NB4 (cell line): ENCODE measurements at regions not wholly inside any gene's neighbourhood (a gene's known extent, or its start where the extent isn't known, plus 50 kb on each side); places are given as distances from the start of the nearest gene placed in this dataset.
"Not testable (repeated sequence)": the region's sequence is repeated elsewhere in the genome, so short reads cannot be mapped to it uniquely, and the experiment has no call there.

Experiments used
- DNase-seq: peaks from one replicate; pipeline ENCODE4 v3.0.0; 2010; ENCODE audit warnings: low read depth
- H3K4me3 ChIP-seq: one replicate; pipeline ENCODE4 v1.5.1; 2011; ENCODE audit warnings: mild to moderate bottlenecking, low read depth, low read length, moderate library complexity

- not testable (repeated sequence) for DNase-seq, H3K4me3 ChIP-seq
Measured at GRCh38 chr5:176018598-176018997, 50.5 kb upstream of the THOC3 start.

- not testable (repeated sequence) for H3K4me3 ChIP-seq, DNase-seq
Measured at GRCh38 chr5:176020852-176021251, 52.7 kb upstream of the THOC3 start.

- DNase-seq, H3K4me3 ChIP-seq: not testable (repeated sequence)
Measured at GRCh38 chr5:176023535-176023934, 55.4 kb upstream of the THOC3 start.

GRCh38 chr5:176029445-176029844 lies 61.3 kb upstream of the THOC3 start:
- not testable (repeated sequence) for DNase-seq, H3K4me3 ChIP-seq

GRCh38 chr5:176030361-176031117 lies 62.4 kb upstream of the THOC3 start:
- not testable (repeated sequence) for DNase-seq, H3K4me3 ChIP-seq

- not testable (repeated sequence) for H3K4me3 ChIP-seq, DNase-seq
Measured at GRCh38 chr5:176031118-176031510, 63.0 kb upstream of the THOC3 start.

GRCh38 chr5:176033186-176033585 lies 65.1 kb upstream of the THOC3 start:
- H3K4me3 ChIP-seq, DNase-seq: not testable (repeated sequence)

- H3K4me3 ChIP-seq, DNase-seq: not testable (repeated sequence)
Measured at GRCh38 chr5:176034407-176035200, 66.5 kb upstream of the THOC3 start.

GRCh38 chr5:176035201-176035530 lies 67.1 kb upstream of the THOC3 start:
- DNase-seq, H3K4me3 ChIP-seq: not testable (repeated sequence)

- DNase-seq, H3K4me3 ChIP-seq: not testable (repeated sequence)
Measured at GRCh38 chr5:176035816-176036308, 67.7 kb upstream of the THOC3 start.

GRCh38 chr5:176036391-176036790 lies 68.3 kb upstream of the THOC3 start:
- not testable (repeated sequence) for H3K4me3 ChIP-seq, DNase-seq

- not testable (repeated sequence) for DNase-seq, H3K4me3 ChIP-seq
Measured at GRCh38 chr5:176037190-176037589, 69.1 kb upstream of the THOC3 start.

GRCh38 chr5:176040105-176040801 lies 72.1 kb upstream of the THOC3 start:
- not testable (repeated sequence) for H3K4me3 ChIP-seq, DNase-seq

- not testable (repeated sequence) for DNase-seq, H3K4me3 ChIP-seq
Measured at GRCh38 chr5:176041248-176041994, 73.3 kb upstream of the THOC3 start.

GRCh38 chr5:176042020-176042658 lies 74.0 kb upstream of the THOC3 start:
- H3K4me3 ChIP-seq, DNase-seq: not testable (repeated sequence)

GRCh38 chr5:176043252-176043829 lies 75.2 kb upstream of the THOC3 start:
- not testable (repeated sequence) for DNase-seq, H3K4me3 ChIP-seq

GRCh38 chr5:176043986-176044385 lies 75.9 kb upstream of the THOC3 start:
- DNase-seq, H3K4me3 ChIP-seq: not testable (repeated sequence)

- DNase-seq, H3K4me3 ChIP-seq: not testable (repeated sequence)
Measured at GRCh38 chr5:176044431-176044830, 76.3 kb upstream of the THOC3 start.
